GM23338 (cell line): ENCODE measurements at regions not wholly inside any gene's neighbourhood (a gene's known extent, or its start where the extent isn't known, plus 50 kb on each side); places are given as distances from the start of the nearest gene placed in this dataset.

Source experiments
- ATAC-seq: fragments of 200-7000 bp; cut with Tn5 transposase; 3 replicates; pipeline ENCODE4 v1.9.1; 2020
- DNase-seq: peaks from one replicate; pipeline ENCODE4 v3.0.0-alpha.2; 2015; ENCODE audit warnings: low spot score
- H2AFZ ChIP-seq: fragments of 200-600 bp; sonication (generic); 2 replicates; pipeline ENCODE4 v1.8.0; 2016; ENCODE audit warnings: antibody characterized with exemption, mild to moderate bottlenecking, moderate library complexity
- H3F3A ChIP-seq: fragments of 200-600 bp; sonication (generic); replicated peaks from 2 replicates; pipeline ENCODE4 v1.8.0; 2017; ENCODE audit warnings: antibody characterized with exemption, mixed run types, low read depth
- H3K27ac ChIP-seq: fragments of 200-600 bp; sonication (generic); 2 replicates; pipeline ENCODE4 v1.6.1; 2016; ENCODE audit warnings: low read depth
- H3K27me3 ChIP-seq: fragments of 200-600 bp; sonication (generic); 2 replicates; pipeline ENCODE4 v1.8.0; 2016; ENCODE audit warnings: mild to moderate bottlenecking, mixed run types, moderate library complexity; ENCODE audit not compliant: insufficient read depth
- H3K36me3 ChIP-seq: fragments of 200-600 bp; sonication (generic); 2 replicates; pipeline ENCODE4 v1.8.0; 2016; ENCODE audit warnings: mild to moderate bottlenecking; ENCODE audit not compliant: insufficient read depth
- H3K4me1 ChIP-seq: fragments of 200-600 bp; sonication (generic); 2 replicates; pipeline ENCODE4 v1.8.0; 2016; ENCODE audit warnings: mild to moderate bottlenecking, moderate library complexity; ENCODE audit not compliant: insufficient read depth
- H3K4me2 ChIP-seq: fragments of 200-600 bp; sonication (generic); 2 replicates; pipeline ENCODE4 v1.7.1; 2017; ENCODE audit warnings: mixed run types
- H3K4me3 ChIP-seq: fragments of 200-600 bp; sonication (generic); 2 replicates; pipeline ENCODE4 v1.6.1; 2016; ENCODE audit warnings: mixed run types
- H3K79me2 ChIP-seq: fragments of 200-600 bp; sonication (generic); replicated peaks from 2 replicates; pipeline ENCODE4 v1.8.0; 2017; ENCODE audit warnings: mild to moderate bottlenecking; ENCODE audit not compliant: insufficient read depth
- H3K9me2 ChIP-seq: fragments of 200-600 bp; sonication (generic); 2 replicates; pipeline ENCODE4 v1.8.0; 2017; ENCODE audit not compliant: insufficient read depth
- H4K20me1 ChIP-seq: fragments of 200-600 bp; sonication (generic); replicated peaks from 2 replicates; pipeline ENCODE4 v1.8.0; 2017; ENCODE audit warnings: mild to moderate bottlenecking; ENCODE audit not compliant: insufficient read depth
- H3K27ac Mint-ChIP-seq: 2 replicates; pipeline ENCODE4 v1.8.0; 2020; ENCODE audit warnings: inconsistent platforms, mild to moderate bottlenecking, moderate library complexity, mixed read lengths
- H3K27me3 Mint-ChIP-seq: 3 replicates; pipeline ENCODE4 v1.8.0; 2022; ENCODE audit warnings: low read depth, mild to moderate bottlenecking, moderate library complexity, mixed read lengths, inconsistent platforms; ENCODE audit not compliant: insufficient read depth, poor library complexity
- H3K36me3 Mint-ChIP-seq: 3 replicates; pipeline ENCODE4 v1.8.0; 2021; ENCODE audit warnings: low read depth, mild to moderate bottlenecking, inconsistent platforms, moderate library complexity, mixed read lengths
- H3K4me1 Mint-ChIP-seq: 3 replicates; pipeline ENCODE4 v1.8.0; 2020; ENCODE audit warnings: mild to moderate bottlenecking, inconsistent platforms, mixed read lengths
- H3K4me3 Mint-ChIP-seq: 3 replicates; pipeline ENCODE4 v1.8.0; 2021; ENCODE audit warnings: moderate library complexity, mild to moderate bottlenecking, inconsistent platforms, mixed read lengths
- H3K9me3 Mint-ChIP-seq: 3 replicates; pipeline ENCODE4 v1.8.0; 2020; ENCODE audit warnings: moderate library complexity, mild to moderate bottlenecking, inconsistent platforms, mixed read lengths
- CREB1 ChIP-seq: fragments of 250-450 bp; sonication (Bioruptor Pico); IDR thresholded peaks from 2 replicates; pipeline ENCODE4 v1.5.0; 2020; ENCODE audit warnings: low read depth, mild to moderate bottlenecking, moderate library complexity
- CTCF ChIP-seq, 2 experiments: fragments of 200-600 bp in 1 of 2; sonication (generic) in 1 of 2; conservative IDR thresholded peaks; 2 replicates each; pipeline versions ENCODE4 v1.5.1 to v1.6.1; 2016 to 2017; ENCODE audit warnings: antibody characterized with exemption in 2 of 2, low read depth in 2 of 2, mild to moderate bottlenecking in 2 of 2, moderate library complexity in 1 of 2
- ETS1 ChIP-seq: IDR thresholded peaks from 2 replicates; pipeline ENCODE4 v1.6.1; 2016; ENCODE audit warnings: antibody characterized with exemption
- EZH2 ChIP-seq: fragments of 200-600 bp; sonication (generic); IDR thresholded peaks from one replicate; pipeline ENCODE4 v1.8.0; 2017; ENCODE audit warnings: antibody characterized with exemption, mild to moderate bottlenecking, low read depth; ENCODE audit not compliant: unreplicated experiment
- EZH2phosphoT487 ChIP-seq: fragments of 200-600 bp; sonication (generic); IDR thresholded peaks from one replicate; pipeline ENCODE4 v1.8.1; 2018; ENCODE audit warnings: antibody characterized with exemption; ENCODE audit not compliant: unreplicated experiment
- JUNB ChIP-seq: IDR thresholded peaks from one replicate; pipeline ENCODE4 v1.6.1; 2016; ENCODE audit warnings: antibody characterized with exemption; ENCODE audit not compliant: unreplicated experiment
- NANOG ChIP-seq: IDR thresholded peaks from 2 replicates; pipeline ENCODE4 v1.6.1; 2016; ENCODE audit warnings: antibody characterized with exemption, borderline replicate concordance
- POLR2AphosphoS5 ChIP-seq: IDR thresholded peaks from 2 replicates; pipeline ENCODE4 v1.6.1; 2016; ENCODE audit warnings: antibody characterized with exemption, low read depth
- REST ChIP-seq: IDR thresholded peaks from one replicate; pipeline ENCODE4 v1.6.1; 2018; ENCODE audit warnings: antibody characterized with exemption; ENCODE audit not compliant: unreplicated experiment
- STAT1 ChIP-seq: IDR thresholded peaks from one replicate; pipeline ENCODE4 v1.6.1; 2016; ENCODE audit warnings: antibody characterized with exemption; ENCODE audit not compliant: unreplicated experiment
- ZNF114 ChIP-seq: fragments of 250-450 bp; sonication (Bioruptor Pico); IDR thresholded peaks from 2 replicates; pipeline ENCODE4 v1.5.0; 2020; ENCODE audit warnings: mild to moderate bottlenecking, moderate library complexity
- ZNF331 ChIP-seq: fragments of 250-450 bp; sonication (Bioruptor Pico); IDR thresholded peaks from 2 replicates; pipeline ENCODE4 v1.5.0; 2020; ENCODE audit warnings: low read depth, mild to moderate bottlenecking, moderate library complexity
- ZNF462 ChIP-seq: fragments of 250-450 bp; sonication (Bioruptor Pico); IDR thresholded peaks from 2 replicates; pipeline ENCODE4 v1.5.0; 2020; ENCODE audit warnings: mild to moderate bottlenecking, moderate library complexity

GRCh38 chrX:35090801-35091200 lies 148.2 kb downstream of the FAM47B start:
- H2AFZ ChIP-seq, result no peak overlapping the region
- Mint-ChIP-seq H3K36me3 (no peaks in the 10 kb centered on the region; the same call in 2 of the 3 replicates), H3K27ac (no peak overlapping the region), H3K9me3 (no peaks in the 10 kb centered on the region; the same call in 1 of the 3 replicates), H3K4me1 (no peaks in the 10 kb centered on the region), H3K27me3 (no peaks in the 10 kb centered on the region), H3K4me3 (no peak overlapping the region)
- H3F3A ChIP-seq, result no peaks in the 10 kb centered on the region
- no peaks in the 10 kb centered on the region for H3K36me3 ChIP-seq
- no peaks in the 10 kb centered on the region for H3K79me2 ChIP-seq
- no peaks in the 10 kb centered on the region for H3K9me2 ChIP-seq
- no peak overlapping the region for H3K27ac ChIP-seq
- no peak overlapping the region for H3K4me3 ChIP-seq
- H3K4me2 ChIP-seq, result no peak overlapping the region
- no peaks in the 10 kb centered on the region for H4K20me1 ChIP-seq
- ATAC-seq (no peak), DNase-seq (no peak)
- H3K27me3 ChIP-seq, result no peaks in the 10 kb centered on the region
- no peak for TF ChIP-seq ZNF462 (CRISPR knock-in tag)
- no peak for TF ChIP-seq CREB1 (CRISPR knock-in tag)
- TF ChIP-seq REST, result no peak
- TF ChIP-seq ETS1, result no peak
- TF ChIP-seq EZH2, result no peak
- TF ChIP-seq JUNB, result no peak
- no peak for TF ChIP-seq ZNF114 (CRISPR knock-in tag)
- TF ChIP-seq ZNF331 (CRISPR knock-in tag), result no peak
- TF ChIP-seq POLR2AphosphoS5, result no peak
- TF ChIP-seq EZH2phosphoT487, result no peak
- no peak for TF ChIP-seq STAT1
- TF ChIP-seq CTCF (conservative IDR thresholded peaks at IDR 0.05; ENCODE audit: low read depth in 2 of 2), result no peak
- no peak for TF ChIP-seq NANOG
- no peaks in the 10 kb centered on the region for H3K4me1 ChIP-seq
